ENCODE measurements at regions not wholly inside any gene's neighbourhood (a gene's known extent, or its start where the extent isn't known, plus 50 kb on each side); places are given as distances from the start of the nearest gene placed in this dataset.

- DNase-seq: no peak
Observed at GRCh38 chr4:4808086-4808485, 51.4 kb upstream of the MSX1 start.

DNA sequence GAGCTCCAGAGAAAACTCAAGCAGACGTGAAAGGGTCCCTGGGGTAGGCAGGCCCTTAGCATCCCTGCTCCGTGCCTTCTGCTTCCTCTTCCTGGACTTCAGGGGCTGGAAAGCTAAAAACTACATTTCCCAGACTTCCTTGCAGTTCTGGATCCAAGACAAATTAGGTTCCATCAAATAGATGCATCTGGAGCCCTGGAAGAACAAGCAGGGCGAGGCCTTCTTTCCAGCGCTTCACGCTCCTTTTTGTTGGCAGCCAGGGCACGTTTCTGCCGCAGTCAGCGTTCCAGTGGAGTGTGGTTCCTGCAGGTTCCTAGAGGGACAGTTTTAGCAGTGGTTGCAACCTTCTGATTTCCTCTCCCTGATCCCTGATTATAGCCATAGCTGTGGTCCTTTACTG is 53.6 kb upstream of the MSX1 start:
- no peak for DNase-seq

GRCh38 chr4:4803912-4804296 is 55.6 kb upstream of the MSX1 start:
- no peak for DNase-seq

DNA sequence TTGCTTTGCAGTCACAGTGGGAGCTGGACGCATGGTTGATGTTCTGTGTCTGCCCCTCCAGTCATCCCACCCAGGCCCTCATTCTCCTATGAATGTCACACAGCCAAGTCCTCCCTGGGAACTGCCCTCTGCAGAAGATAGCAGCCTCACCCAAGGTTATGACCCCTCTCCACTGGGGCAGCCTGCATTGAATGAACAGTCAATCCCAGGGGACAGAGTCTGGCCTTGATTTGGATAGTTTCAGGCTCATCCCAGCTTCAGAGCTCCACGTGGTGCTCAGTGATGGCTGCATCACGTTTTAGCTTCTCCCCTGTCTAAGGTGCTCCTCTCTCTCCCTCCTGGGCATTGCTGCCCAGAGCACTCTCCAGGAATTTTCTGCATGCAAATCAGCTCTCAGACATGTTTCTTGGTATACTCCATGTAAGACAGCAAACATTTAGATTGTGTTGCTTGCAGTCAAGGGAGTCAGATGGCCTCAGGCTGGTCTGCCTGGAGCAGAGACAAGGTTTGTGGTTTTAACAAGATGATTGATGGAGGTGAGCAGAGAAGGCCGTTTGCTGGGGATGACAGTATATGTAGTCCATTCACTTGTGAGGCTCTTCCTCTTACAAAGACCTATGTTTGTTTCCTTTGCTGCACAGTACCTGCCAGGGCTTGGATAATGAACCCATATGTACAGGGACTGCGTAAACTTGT is 56.1 kb upstream of the MSX1 start:
- no peak for DNase-seq

DNA sequence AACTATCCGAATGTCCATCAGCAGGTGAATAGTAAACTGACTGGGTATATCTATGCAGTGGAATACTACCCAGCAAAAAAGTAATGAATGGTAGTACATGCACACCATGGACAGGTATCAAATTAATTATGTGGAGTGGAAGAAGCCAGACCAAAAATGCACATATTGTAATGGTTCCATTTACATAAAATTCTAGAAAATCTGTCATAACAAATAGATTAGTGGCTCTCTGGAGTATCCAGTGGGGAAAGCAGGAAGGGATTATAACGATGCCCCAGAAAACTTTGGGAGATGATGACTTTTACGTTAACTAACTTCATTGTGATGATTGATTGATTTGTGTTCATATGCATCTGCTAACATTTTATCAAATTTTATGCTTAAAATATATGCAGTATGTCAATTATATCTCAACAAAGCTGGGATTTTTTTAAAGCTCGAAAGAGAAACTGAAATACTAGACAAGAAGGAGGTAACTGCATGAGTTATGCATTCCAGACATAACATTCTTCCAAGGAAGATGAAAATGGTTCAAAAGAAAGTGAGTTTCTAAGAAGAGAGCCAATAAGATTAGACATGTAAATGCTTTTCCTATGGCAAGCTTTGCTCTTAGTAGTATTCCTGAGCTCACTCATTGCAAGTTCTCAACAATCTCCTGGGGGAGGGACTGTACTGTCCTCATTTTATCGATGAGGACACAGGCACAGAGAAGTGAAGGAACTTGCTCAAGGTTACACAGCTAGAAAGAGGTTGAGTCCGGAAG is 58.6 kb upstream of the MSX1 start:
- no peak for DNase-seq

DNA sequence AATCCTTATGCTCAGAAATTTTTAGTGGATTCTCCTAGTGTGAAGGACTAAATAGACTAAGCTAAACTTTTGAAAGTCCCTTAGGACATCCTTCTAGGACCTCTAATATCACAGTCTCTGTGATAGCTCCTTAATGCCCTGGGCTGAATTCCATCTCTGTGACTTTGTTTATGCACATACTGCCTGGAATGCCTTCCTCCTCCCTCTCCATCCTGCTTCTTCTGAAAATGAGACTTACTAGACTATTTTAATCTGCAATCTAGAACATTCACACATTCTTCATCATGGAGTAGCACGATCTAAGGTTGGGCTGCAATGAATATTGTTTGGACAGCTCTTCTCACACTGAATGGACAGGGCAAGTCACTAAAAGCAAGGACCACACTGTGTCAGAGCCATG is 65.0 kb upstream of the MSX1 start:
- no peak for DNase-seq

DNA sequence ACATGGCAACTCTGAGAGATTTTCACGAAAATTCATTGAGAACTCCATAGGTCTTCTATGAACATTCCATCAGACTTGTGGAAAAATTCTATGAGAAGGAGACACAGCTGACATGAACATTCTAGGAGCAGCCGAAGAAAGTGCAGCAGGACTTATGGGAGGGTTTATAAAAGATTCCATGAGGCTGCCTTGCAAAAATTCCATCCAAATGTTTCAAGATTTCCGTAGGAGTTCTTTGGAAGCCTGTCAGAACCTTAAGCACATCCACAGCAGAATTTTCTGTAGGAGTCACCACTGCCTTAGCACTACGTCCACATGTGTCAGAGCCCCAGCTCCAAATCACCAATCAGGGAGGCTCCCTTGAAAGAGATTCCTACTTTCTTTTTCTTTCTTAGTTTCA is 67.0 kb upstream of the MSX1 start:
- no peak for DNase-seq

GRCh38 chr4:4791299-4792111 is 68.0 kb upstream of the MSX1 start:
- no peak for DNase-seq

GRCh38 chr4:4789462-4789861 is 70.0 kb upstream of the MSX1 start:
- no peak for DNase-seq

DNA sequence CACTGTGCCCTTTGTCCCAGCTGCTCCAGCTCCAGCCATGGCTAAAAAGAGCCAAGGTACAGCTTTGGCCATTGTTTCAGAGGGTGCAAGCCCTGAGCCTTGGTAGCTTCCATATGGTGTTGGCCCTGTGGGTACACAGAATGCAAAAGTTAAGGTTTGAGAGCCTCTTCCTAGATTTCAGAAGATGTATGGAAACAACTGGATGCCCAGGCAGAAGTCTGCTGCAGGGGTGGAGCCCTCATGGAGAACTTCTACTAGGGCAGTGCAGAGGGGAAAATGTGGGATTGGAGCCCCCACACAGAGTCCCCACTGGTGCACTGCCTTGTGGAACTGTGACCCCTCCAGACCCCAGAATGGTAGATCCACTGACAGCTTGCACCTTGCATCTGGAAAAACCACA is 70.9 kb upstream of the MSX1 start:
- DNase-seq: no peak

DNA sequence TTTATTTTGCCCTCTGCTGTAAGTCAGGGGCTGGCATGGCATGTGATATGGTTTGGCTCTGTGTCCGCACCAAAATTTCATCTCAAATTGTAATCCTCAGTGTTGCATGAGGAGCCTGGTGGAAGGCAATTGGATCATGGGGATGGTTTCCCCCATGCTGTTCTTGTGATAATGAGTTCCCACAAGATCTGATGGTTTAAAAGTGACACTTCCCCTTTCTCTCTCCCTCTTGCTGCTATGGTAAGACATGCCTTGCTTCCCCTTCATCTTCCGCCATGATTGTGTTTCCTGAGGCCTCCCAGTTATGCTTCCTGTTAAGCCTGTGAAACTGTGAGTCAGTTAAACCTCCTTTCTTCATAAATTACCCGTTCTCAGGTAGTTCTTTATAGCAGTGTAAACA is 72.0 kb upstream of the MSX1 start:
- DNase-seq: no peak

DNA sequence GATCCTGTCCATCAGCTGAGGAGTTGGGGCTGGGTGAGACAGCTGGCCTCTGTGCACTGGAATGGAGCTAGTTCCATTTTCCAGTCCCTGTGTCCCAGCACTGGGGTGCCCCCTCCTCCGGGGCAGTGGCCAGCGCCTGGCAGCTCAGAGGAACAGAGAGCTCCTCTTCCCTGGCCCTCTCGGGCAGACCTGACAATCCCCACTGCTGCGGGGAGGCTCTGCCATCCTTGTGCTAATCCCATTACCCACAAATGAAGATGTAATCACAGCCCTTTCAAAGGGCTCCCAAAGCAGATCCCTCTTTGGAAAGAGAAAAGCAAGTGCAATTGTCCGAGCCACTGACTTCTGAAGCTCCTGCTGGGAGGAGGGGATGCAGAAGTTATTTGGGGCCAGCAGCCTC is 75.1 kb upstream of the MSX1 start:
- DNase-seq: no peak

- no peak for DNase-seq
Observed at GRCh38 chr4:4783847-4784246, 75.6 kb upstream of the MSX1 start.

DNA sequence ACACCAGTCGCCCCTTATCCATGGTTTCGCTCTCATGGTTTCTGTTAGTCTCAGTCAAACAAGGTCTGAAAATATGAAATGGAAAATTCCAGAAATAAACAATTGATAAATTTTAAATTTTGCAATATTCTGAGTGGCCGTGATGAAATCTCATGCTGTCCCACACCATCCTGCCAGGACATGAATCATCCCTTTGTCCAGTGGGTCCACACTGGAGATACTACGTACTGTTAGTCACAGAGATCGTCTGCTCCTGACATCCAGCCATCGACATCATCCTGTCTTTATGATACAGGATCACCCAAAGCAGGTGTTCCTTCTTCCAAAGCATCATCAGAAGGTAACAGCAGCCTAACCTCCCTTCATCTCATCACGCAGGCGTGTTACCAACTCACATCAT is 76.5 kb upstream of the MSX1 start:
- no peak for DNase-seq

- DNase-seq: no peak
Observed at GRCh38 chr4:4781936-4782707, 77.3 kb upstream of the MSX1 start.

DNA sequence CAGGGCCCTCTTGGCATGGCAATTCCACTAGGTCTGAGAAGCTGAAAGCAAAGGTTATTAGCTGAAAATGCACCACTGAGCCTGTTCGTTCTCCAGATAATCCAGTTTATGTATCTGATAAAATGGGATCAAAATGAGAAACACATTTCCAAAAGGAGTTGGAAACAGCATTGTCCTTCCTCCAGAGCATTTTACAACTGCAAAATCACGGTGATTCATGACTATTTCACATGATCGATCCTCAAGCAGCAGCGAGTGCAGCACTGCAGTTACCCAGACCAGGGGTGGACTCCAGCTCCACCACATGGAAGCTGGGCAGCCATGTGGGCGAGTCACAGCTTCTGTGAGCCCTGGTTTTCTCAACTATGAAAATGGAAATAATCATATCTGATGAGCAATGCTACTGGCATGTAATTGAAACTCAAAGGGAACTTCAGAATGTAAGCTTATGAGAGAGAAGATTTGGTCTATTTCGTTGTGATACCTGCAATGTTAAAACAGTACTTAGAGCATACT is 78.7 kb upstream of the MSX1 start:
- no peak for DNase-seq

GRCh38 chr4:4779486-4779885 is 80.0 kb upstream of the MSX1 start:
- no peak for DNase-seq

- DNase-seq: no peak
Observed at GRCh38 chr4:4779054-4779453, 80.4 kb upstream of the MSX1 start.

DNA sequence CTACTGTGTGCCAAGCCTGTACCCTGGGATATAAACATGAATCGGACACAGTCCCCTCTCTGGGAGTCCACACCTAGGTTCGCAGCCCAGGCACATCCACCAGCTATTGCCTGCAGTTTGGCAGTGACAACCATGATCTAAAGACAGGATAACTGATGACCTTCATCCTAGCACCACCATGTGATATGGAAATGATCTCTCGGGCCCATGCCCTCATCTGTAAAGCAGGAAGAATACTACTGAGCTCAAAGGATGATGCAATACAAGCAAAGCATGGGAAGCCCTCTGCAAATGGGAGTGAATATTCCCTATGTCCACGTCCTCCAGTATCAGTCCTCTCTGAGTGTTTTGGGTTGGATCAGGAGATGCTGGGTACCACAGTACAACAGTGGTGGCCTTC is 80.9 kb upstream of the MSX1 start:
- no peak for DNase-seq

GRCh38 chr4:4776934-4777333 is 82.5 kb upstream of the MSX1 start:
- no peak for DNase-seq

GRCh38 chr4:4776335-4776734 is 83.1 kb upstream of the MSX1 start:
- DNase-seq: no peak

- no peak for DNase-seq
Observed at GRCh38 chr4:4775493-4776004, 83.9 kb upstream of the MSX1 start.

DNA sequence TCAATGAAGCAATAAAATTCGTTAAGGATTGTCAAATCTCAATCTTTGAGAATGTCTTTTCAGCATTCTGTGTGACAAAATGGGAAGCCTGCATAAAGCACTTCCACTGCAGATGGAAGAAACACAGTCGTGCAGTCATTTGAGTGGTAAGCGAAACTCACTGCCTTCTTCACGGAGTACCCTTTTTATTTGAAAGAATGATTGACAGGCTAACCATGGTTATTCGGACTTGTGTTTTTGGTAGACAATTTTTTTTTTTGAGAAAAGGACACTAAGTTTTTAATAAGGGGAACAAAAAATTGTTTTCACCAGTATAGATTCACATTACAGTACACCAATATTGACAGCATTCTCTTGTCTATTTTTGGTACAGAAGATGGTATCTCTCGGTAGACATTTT is 86.9 kb upstream of the MSX1 start:
- DNase-seq: no peak

Data from NCI-H2171 (cell line).